ENCODE measurements at regions not wholly inside any gene's neighbourhood (a gene's known extent, or its start where the extent isn't known, plus 50 kb on each side); places are given as distances from the start of the nearest gene placed in this dataset.

- TF ChIP-seq, protein P1, sequence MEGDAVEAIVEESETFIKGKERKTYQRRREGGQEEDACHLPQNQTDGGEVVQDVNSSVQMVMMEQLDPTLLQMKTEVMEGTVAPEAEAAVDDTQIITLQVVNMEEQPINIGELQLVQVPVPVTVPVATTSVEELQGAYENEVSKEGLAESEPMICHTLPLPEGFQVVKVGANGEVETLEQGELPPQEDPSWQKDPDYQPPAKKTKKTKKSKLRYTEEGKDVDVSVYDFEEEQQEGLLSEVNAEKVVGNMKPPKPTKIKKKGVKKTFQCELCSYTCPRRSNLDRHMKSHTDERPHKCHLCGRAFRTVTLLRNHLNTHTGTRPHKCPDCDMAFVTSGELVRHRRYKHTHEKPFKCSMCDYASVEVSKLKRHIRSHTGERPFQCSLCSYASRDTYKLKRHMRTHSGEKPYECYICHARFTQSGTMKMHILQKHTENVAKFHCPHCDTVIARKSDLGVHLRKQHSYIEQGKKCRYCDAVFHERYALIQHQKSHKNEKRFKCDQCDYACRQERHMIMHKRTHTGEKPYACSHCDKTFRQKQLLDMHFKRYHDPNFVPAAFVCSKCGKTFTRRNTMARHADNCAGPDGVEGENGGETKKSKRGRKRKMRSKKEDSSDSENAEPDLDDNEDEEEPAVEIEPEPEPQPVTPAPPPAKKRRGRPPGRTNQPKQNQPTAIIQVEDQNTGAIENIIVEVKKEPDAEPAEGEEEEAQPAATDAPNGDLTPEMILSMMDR (IDR thresholded peaks at IDR 0.05) = no peak
- no peak for TF ChIP-seq POLR2A (IDR thresholded peaks at IDR 0.05)
These were observed 193.9 kb upstream of the PIRT start for GRCh38 chr17:11031787-11032186.

Measured in right lobe of liver (tissue), 4 donors.